ENCODE measurements at regions not wholly inside any gene's neighbourhood (a gene's known extent, or its start where the extent isn't known, plus 50 kb on each side); places are given as distances from the start of the nearest gene placed in this dataset.

GRCh38 chr10:33410096-33410859 is 75.8 kb upstream of the NRP1 start:
- no peak overlapping the region for H3K4me3 Mint-ChIP-seq
- H3K27ac Mint-ChIP-seq, result no peak overlapping the region
- peaks cover 2% of the 10 kb centered on the region for H3K4me1 Mint-ChIP-seq
- H3K36me3 Mint-ChIP-seq, result no peaks in the 10 kb centered on the region
- H3K27me3 Mint-ChIP-seq, result peaks cover 14% of the 10 kb centered on the region
- ATAC-seq (ENCODE audit: low read depth) (no peak), DNase-seq (ENCODE audit: low spot score in 2 of 2) (no peak)
- peaks cover 4% of the 10 kb centered on the region for H3K9me3 Mint-ChIP-seq

- peaks cover 8% of the 10 kb centered on the region for H3K27me3 Mint-ChIP-seq
- no peak for DNase-seq (ENCODE audit: low spot score in 2 of 2)
- H3K4me3 Mint-ChIP-seq, result no peak overlapping the region
- no peak for ATAC-seq (ENCODE audit: low read depth)
- no peaks in the 10 kb centered on the region for H3K4me1 Mint-ChIP-seq
- H3K27ac Mint-ChIP-seq, result no peak overlapping the region
- H3K36me3 Mint-ChIP-seq, result no peaks in the 10 kb centered on the region
- H3K9me3 Mint-ChIP-seq, result peaks cover 4% of the 10 kb centered on the region
Measured at GRCh38 chr10:33406596-33406995, 72.1 kb upstream of the NRP1 start.

GRCh38 chr10:33402220-33403073 is 68.0 kb upstream of the NRP1 start:
- Mint-ChIP-seq H3K9me3 (peaks cover 8% of the 10 kb centered on the region), H3K4me1 (no peaks in the 10 kb centered on the region), H3K36me3 (peaks cover 2% of the 10 kb centered on the region), H3K4me3 (no peak overlapping the region), H3K27ac (no peak overlapping the region), H3K27me3 (peaks cover 2% of the 10 kb centered on the region)
- ATAC-seq (ENCODE audit: low read depth) (no peak), DNase-seq (ENCODE audit: low spot score in 2 of 2) (no peak)

- ATAC-seq (ENCODE audit: low read depth) (no peak), DNase-seq (ENCODE audit: low spot score in 2 of 2) (no peak)
- Mint-ChIP-seq H3K27me3 (no peaks in the 10 kb centered on the region), H3K9me3 (peaks cover 4% of the 10 kb centered on the region), H3K27ac (no peak overlapping the region), H3K4me1 (no peaks in the 10 kb centered on the region), H3K36me3 (peaks cover 2% of the 10 kb centered on the region), H3K4me3 (no peak overlapping the region)
Measured at GRCh38 chr10:33401300-33401699, 66.8 kb upstream of the NRP1 start.

GRCh38 chr10:33398796-33399195 is 64.3 kb upstream of the NRP1 start:
- no peaks in the 10 kb centered on the region for H3K27me3 Mint-ChIP-seq
- no peak overlapping the region for H3K27ac Mint-ChIP-seq
- DNase-seq (ENCODE audit: low spot score in 2 of 2), result no peak
- no peak for ATAC-seq (ENCODE audit: low read depth)
- H3K4me1 Mint-ChIP-seq, result no peaks in the 10 kb centered on the region
- H3K36me3 Mint-ChIP-seq, result peaks cover 2% of the 10 kb centered on the region
- H3K4me3 Mint-ChIP-seq, result no peak overlapping the region
- H3K9me3 Mint-ChIP-seq, result peaks cover 4% of the 10 kb centered on the region

GRCh38 chr10:33396938-33397337 is 62.5 kb upstream of the NRP1 start:
- ATAC-seq (ENCODE audit: low read depth) (no peak), DNase-seq (ENCODE audit: low spot score in 2 of 2) (no peak)
- Mint-ChIP-seq H3K27me3 (no peaks in the 10 kb centered on the region), H3K4me3 (no peak overlapping the region), H3K36me3 (peaks cover 2% of the 10 kb centered on the region), H3K27ac (no peak overlapping the region), H3K4me1 (no peaks in the 10 kb centered on the region), H3K9me3 (peaks cover 4% of the 10 kb centered on the region)

- H3K4me3 Mint-ChIP-seq, result no peak overlapping the region
- H3K36me3 Mint-ChIP-seq, result peaks cover 2% of the 10 kb centered on the region
- no peaks in the 10 kb centered on the region for H3K27me3 Mint-ChIP-seq
- H3K27ac Mint-ChIP-seq, result no peak overlapping the region
- no peak for ATAC-seq (ENCODE audit: low read depth)
- H3K4me1 Mint-ChIP-seq, result no peaks in the 10 kb centered on the region
- H3K9me3 Mint-ChIP-seq, result peaks cover 4% of the 10 kb centered on the region
- no peak for DNase-seq (ENCODE audit: low spot score in 2 of 2)
Measured at GRCh38 chr10:33396279-33396678, 61.8 kb upstream of the NRP1 start.

GRCh38 chr10:33395201-33395600 is 60.7 kb upstream of the NRP1 start:
- Mint-ChIP-seq H3K27ac (no peak overlapping the region), H3K36me3 (peaks cover 2% of the 10 kb centered on the region), H3K27me3 (no peaks in the 10 kb centered on the region), H3K9me3 (peaks cover 4% of the 10 kb centered on the region), H3K4me3 (no peak overlapping the region), H3K4me1 (no peaks in the 10 kb centered on the region)
- DNase-seq (ENCODE audit: low spot score in 2 of 2) (no peak), ATAC-seq (ENCODE audit: low read depth) (no peak)

- Mint-ChIP-seq H3K9me3 (peaks cover 2% of the 10 kb centered on the region), H3K4me1 (no peaks in the 10 kb centered on the region), H3K27me3 (no peaks in the 10 kb centered on the region), H3K36me3 (peaks cover 1% of the 10 kb centered on the region), H3K27ac (no peak overlapping the region), H3K4me3 (no peak overlapping the region)
- DNase-seq (ENCODE audit: low spot score in 2 of 2) (no peak), ATAC-seq (ENCODE audit: low read depth) (no peak)
Measured at GRCh38 chr10:33392706-33393105, 58.2 kb upstream of the NRP1 start.

GRCh38 chr10:33391611-33392465 is 57.4 kb upstream of the NRP1 start:
- Mint-ChIP-seq H3K4me3 (no peak overlapping the region), H3K36me3 (no peaks in the 10 kb centered on the region), H3K27ac (no peak overlapping the region), H3K27me3 (peaks cover 2% of the 10 kb centered on the region), H3K4me1 (no peaks in the 10 kb centered on the region), H3K9me3 (no peaks in the 10 kb centered on the region)
- no peak for ATAC-seq (ENCODE audit: low read depth)
- DNase-seq (ENCODE audit: low spot score in 2 of 2), result no peak

- no peak overlapping the region for H3K27ac Mint-ChIP-seq
- no peak overlapping the region for H3K4me3 Mint-ChIP-seq
- H3K27me3 Mint-ChIP-seq, result peaks cover 2% of the 10 kb centered on the region
- H3K36me3 Mint-ChIP-seq, result no peaks in the 10 kb centered on the region
- ATAC-seq (ENCODE audit: low read depth) (no peak), DNase-seq (ENCODE audit: low spot score in 2 of 2) (no peak)
- no peaks in the 10 kb centered on the region for H3K9me3 Mint-ChIP-seq
- H3K4me1 Mint-ChIP-seq, result no peaks in the 10 kb centered on the region
Measured at GRCh38 chr10:33390046-33390445, 55.6 kb upstream of the NRP1 start.

GRCh38 chr10:33388785-33389184 is 54.3 kb upstream of the NRP1 start:
- no peak for DNase-seq (ENCODE audit: low spot score in 2 of 2)
- H3K27me3 Mint-ChIP-seq, result peaks cover 2% of the 10 kb centered on the region
- H3K9me3 Mint-ChIP-seq, result no peaks in the 10 kb centered on the region
- H3K4me3 Mint-ChIP-seq, result no peak overlapping the region
- no peak overlapping the region for H3K27ac Mint-ChIP-seq
- no peaks in the 10 kb centered on the region for H3K36me3 Mint-ChIP-seq
- no peaks in the 10 kb centered on the region for H3K4me1 Mint-ChIP-seq
- no peak for ATAC-seq (ENCODE audit: low read depth)

- no peak for DNase-seq (ENCODE audit: low spot score in 2 of 2)
- Mint-ChIP-seq H3K36me3 (no peaks in the 10 kb centered on the region), H3K27me3 (peaks cover 2% of the 10 kb centered on the region), H3K4me1 (no peaks in the 10 kb centered on the region), H3K27ac (no peak overlapping the region), H3K4me3 (no peak overlapping the region), H3K9me3 (no peaks in the 10 kb centered on the region)
- ATAC-seq (ENCODE audit: low read depth), result no peak
Measured at GRCh38 chr10:33388382-33388781, 53.9 kb upstream of the NRP1 start.

- DNase-seq (ENCODE audit: low spot score in 2 of 2), result no peak
- no peaks in the 10 kb centered on the region for H3K4me1 Mint-ChIP-seq
Measured at GRCh38 chr10:33387720-33388119, 53.3 kb upstream of the NRP1 start.

More at GRCh38 chr10:33387720-33388119, 53.3 kb upstream of the NRP1 start:
- no peaks in the 10 kb centered on the region for H3K36me3 Mint-ChIP-seq
- no peak for ATAC-seq (ENCODE audit: low read depth)
- no peak overlapping the region for H3K4me3 Mint-ChIP-seq
- H3K27ac Mint-ChIP-seq, result no peak overlapping the region
- peaks cover 2% of the 10 kb centered on the region for H3K27me3 Mint-ChIP-seq
- no peaks in the 10 kb centered on the region for H3K9me3 Mint-ChIP-seq
